ENCODE measurements at regions not wholly inside any gene's neighbourhood (a gene's known extent, or its start where the extent isn't known, plus 50 kb on each side); places are given as distances from the start of the nearest gene placed in this dataset.

DNA sequence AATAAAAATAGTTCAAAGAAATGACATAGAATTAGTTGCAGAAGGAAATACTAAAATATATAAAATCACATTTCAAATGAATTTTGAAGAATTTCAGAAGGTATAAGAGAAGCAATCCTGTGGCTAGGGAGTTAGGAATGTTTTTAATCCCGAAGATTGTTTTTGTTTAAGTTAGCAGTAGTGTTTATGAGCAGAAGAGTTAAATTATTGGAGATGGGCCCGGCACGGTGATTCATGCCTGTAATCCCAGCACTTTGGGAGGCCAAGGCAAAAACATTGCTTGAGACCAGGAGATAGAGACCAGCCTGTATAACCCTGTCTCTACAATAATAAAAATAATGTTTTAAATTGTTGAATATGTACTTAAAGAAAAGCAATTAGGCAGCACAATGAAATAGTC lies 432.5 kb downstream of the MFSD1 start:
- H3K4me3 ChIP-seq (ENCODE audit: low read depth, low read length) = no peak overlapping the region
- no peak for DNase-seq (ENCODE audit: low read depth)
- TF ChIP-seq, protein P1, sequence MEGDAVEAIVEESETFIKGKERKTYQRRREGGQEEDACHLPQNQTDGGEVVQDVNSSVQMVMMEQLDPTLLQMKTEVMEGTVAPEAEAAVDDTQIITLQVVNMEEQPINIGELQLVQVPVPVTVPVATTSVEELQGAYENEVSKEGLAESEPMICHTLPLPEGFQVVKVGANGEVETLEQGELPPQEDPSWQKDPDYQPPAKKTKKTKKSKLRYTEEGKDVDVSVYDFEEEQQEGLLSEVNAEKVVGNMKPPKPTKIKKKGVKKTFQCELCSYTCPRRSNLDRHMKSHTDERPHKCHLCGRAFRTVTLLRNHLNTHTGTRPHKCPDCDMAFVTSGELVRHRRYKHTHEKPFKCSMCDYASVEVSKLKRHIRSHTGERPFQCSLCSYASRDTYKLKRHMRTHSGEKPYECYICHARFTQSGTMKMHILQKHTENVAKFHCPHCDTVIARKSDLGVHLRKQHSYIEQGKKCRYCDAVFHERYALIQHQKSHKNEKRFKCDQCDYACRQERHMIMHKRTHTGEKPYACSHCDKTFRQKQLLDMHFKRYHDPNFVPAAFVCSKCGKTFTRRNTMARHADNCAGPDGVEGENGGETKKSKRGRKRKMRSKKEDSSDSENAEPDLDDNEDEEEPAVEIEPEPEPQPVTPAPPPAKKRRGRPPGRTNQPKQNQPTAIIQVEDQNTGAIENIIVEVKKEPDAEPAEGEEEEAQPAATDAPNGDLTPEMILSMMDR (IDR thresholded peaks at IDR 0.05; ENCODE audit: low read depth, low read length, missing control alignments) = no peak

DNA sequence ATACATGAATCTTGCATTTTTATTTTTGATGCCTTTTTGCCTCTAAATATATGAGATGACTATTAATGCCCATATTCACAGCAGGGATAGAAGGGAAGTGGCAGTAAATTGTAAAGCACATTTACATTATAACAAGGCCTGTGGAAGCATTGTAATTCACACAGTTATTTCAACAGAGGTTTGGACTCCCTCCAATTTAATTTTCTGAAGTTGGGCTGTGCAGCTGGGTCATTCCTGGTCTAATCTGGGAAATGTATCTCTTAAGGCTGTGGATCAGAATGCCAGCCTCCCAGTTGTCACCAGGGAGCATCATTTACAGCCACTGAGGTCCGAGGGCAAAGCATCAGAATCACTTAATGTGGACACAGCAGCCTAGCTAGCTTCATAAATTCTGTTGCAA lies 434.5 kb downstream of the MFSD1 start:
- TF ChIP-seq, protein P1 (IDR thresholded peaks at IDR 0.05; ENCODE audit: low read depth, low read length, missing control alignments) = no peak
- no peak overlapping the region for H3K4me3 ChIP-seq (ENCODE audit: low read depth, low read length)
- DNase-seq (ENCODE audit: low read depth) = no peak

DNA sequence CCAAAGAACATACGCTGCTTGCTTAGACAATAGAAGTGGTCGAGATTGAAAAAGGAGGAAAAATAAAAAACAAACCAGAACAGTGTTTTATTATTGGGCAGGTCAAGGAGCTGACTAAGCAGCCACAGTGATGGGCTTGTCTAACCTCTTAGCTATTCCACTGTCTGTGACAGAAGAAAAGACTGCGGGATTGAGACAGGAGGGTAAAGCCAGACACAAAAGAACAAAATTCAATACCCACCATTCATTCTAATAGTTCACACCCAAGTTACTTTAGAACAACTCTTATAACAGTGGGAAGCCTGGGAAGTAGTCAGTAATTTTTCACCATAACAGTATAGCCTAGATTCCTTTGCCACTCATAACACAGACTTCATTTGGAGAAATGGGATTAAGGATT lies 435.4 kb downstream of the MFSD1 start:
- TF ChIP-seq, protein P1 (IDR thresholded peaks at IDR 0.05; ENCODE audit: low read depth, low read length, missing control alignments) = no peak
- no peak overlapping the region for H3K4me3 ChIP-seq (ENCODE audit: low read depth, low read length)
- no peak for DNase-seq (ENCODE audit: low read depth)

DNA sequence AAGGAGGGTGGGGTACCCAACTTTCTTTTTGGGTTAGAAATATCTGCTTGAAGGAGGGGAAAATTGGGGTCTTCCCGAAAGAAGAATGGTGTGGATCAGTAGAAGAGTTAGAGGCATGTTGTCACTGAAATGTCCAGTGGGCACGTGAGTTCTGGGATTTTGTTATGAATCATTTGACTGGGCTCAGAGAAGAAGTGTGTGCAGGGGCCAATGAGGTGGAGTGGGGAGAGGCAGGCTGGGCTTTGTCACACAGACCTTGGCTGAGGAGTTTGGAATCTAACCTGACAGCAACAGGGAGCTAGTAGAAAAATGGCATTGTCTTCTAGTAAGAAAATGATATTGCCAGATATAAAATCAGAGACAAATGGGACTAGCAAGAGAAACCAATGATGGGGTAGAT lies 436.8 kb downstream of the MFSD1 start:
- no peak overlapping the region for H3K4me3 ChIP-seq (ENCODE audit: low read depth, low read length)
- no peak for DNase-seq (ENCODE audit: low read depth)
- TF ChIP-seq, protein P1 (IDR thresholded peaks at IDR 0.05; ENCODE audit: low read depth, low read length, missing control alignments) = no peak

DNA sequence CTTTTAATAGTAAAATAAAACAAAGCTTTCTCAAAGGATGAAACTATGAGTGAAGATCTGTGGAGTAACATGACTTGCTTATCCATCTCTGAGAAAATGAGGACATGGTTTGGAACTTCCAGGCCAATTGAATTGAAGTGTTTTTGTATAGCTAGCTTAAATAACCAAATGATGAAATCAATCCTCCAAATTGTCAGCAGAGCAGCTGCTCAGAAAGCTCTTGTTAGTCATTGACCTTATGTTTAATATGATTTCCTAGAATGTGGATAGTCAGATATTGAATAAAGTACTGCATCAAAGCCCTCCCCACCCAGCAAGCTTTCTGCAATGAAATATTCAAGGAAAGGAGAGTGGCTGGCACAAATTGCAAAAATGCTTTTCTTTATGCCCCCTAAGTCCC lies 437.2 kb downstream of the MFSD1 start:
- no peak for DNase-seq (ENCODE audit: low read depth)
- H3K4me3 ChIP-seq (ENCODE audit: low read depth, low read length) = no peak overlapping the region
- TF ChIP-seq, protein P1 (IDR thresholded peaks at IDR 0.05; ENCODE audit: low read depth, low read length, missing control alignments) = no peak

DNA sequence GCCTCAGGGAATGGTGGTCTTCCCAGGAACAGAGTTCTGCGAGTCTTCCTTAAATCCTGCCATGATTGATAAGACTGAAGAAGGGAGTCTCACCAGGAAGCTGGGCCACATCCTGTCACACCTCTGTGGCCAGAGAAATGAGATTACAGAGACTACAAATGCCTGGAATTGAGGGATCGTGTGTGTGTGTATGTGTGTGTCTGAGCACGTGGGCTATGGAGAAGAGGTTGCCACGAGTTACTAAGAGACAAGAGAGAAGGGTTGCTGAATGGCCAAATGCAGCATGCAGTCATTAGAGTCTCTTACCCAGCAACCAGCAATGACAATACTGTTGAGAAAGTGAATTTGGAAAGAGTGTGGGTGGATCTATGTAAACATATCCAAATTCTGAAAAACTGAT lies 443.1 kb downstream of the MFSD1 start:
- no peak for DNase-seq (ENCODE audit: low read depth)
- TF ChIP-seq, protein P1 (IDR thresholded peaks at IDR 0.05; ENCODE audit: low read depth, low read length, missing control alignments) = no peak
- no peak overlapping the region for H3K4me3 ChIP-seq (ENCODE audit: low read depth, low read length)

DNA sequence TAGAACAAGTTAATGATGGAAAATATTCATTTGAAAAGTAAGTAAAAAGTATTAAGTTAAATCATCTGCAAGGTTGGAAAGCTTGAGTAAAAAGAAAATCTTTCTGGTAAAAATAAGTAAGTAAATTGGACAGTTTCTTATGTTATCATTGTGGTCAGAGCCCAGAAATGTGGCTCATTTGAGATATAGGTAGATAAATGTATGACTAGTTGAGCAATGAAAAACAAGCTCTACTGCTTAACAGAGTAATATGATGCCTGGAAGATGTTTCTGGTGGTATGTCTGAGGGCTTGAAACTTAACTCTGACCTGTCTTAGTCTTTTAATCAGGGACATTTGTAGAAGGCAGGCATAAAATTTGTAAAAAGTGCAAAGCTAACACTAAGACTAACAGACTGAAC lies 444.0 kb downstream of the MFSD1 start:
- no peak for DNase-seq (ENCODE audit: low read depth)
- TF ChIP-seq, protein P1 (IDR thresholded peaks at IDR 0.05; ENCODE audit: low read depth, low read length, missing control alignments) = no peak
- H3K4me3 ChIP-seq (ENCODE audit: low read depth, low read length) = no peak overlapping the region

Data from GM12864 (cell line).